Gastroesophageal sphincter (tissue), 4 donors: ENCODE measurements at regions not wholly inside any gene's neighbourhood (a gene's known extent, or its start where the extent isn't known, plus 50 kb on each side); places are given as distances from the start of the nearest gene placed in this dataset.

Experiments
- ATAC-seq: fragments of 150-250 bp; one replicate; pipeline ENCODE4 v1.9.1; 2016; ENCODE audit warnings: mild to moderate bottlenecking, moderate library complexity
- H3K27ac ChIP-seq, 4 donors: fragments of 200-600 bp; sonication (generic) in 3 of 4; 1 replicate in 3 of 4; 2 replicates in 1 of 4; pipeline ENCODE4 v1.5.1; 2016 to 2019
- H3K27me3 ChIP-seq: fragments of 200-600 bp; sonication (generic); one replicate; pipeline ENCODE4 v1.5.1; 2019
- H3K36me3 ChIP-seq, 2 donors: fragments of 200-600 bp; sonication (generic); one replicate each; pipeline ENCODE4 v1.5.1; 2019; ENCODE audit warnings: control low read depth in 1 of 2
- H3K4me1 ChIP-seq, 3 donors: fragments of 200-600 bp; sonication (generic); 1 replicate in 2 of 3; 2 replicates in 1 of 3; pipeline ENCODE4 v1.5.1; 2016 to 2019; ENCODE audit warnings: control low read depth in 2 of 3
- H3K4me3 ChIP-seq, 2 donors: fragments of 200-600 bp; sonication (generic); one replicate each; pipeline ENCODE4 v1.5.1; 2019; ENCODE audit warnings: mild to moderate bottlenecking in 1 of 2, moderate library complexity in 1 of 2
- H3K9me3 ChIP-seq, 3 donors: fragments of 200-600 bp; sonication (generic); one replicate each; pipeline ENCODE4 v1.5.1; 2017 to 2019; ENCODE audit warnings: control low read depth in 2 of 3
- EP300 ChIP-seq: sonication (generic); formaldehyde crosslinking; IDR thresholded peaks from one replicate; pipeline ENCODE4 v1.6.1; 2017; ENCODE audit warnings: antibody characterized with exemption, mild to moderate bottlenecking
- POLR2A ChIP-seq, 2 donors: fragments of 450-650 bp; IDR thresholded peaks; one replicate each; pipeline ENCODE4 v1.6.1; 2017; ENCODE audit warnings: antibody characterized with exemption in 2 of 2, mild to moderate bottlenecking in 2 of 2, moderate library complexity in 1 of 2
- POLR2AphosphoS5 ChIP-seq: sonication (generic); formaldehyde crosslinking; IDR thresholded peaks from one replicate; pipeline ENCODE4 v1.6.1; 2017; ENCODE audit warnings: antibody characterized with exemption
- WGBS, 2 donors: methylation state at CpG; one replicate each; pipeline ENCODE4 v1.1.5; 2018; ENCODE audit warnings: low coverage in 1 of 2; 5-methylcytosine and 5-hydroxymethylcytosine counted together
- TF ChIP-seq, protein P1 (sequence below), 4 experiments: fragments of 200-600 bp in 2 of 4; fragments of 450-650 bp in 2 of 4; sonication (generic) in 1 of 4; IDR thresholded peaks; one replicate each; pipeline ENCODE4 v1.5.1; 2017 to 2019; ENCODE audit warnings: antibody characterized with exemption in 4 of 4, mild to moderate bottlenecking in 2 of 4, moderate library complexity in 2 of 4

DNA sequence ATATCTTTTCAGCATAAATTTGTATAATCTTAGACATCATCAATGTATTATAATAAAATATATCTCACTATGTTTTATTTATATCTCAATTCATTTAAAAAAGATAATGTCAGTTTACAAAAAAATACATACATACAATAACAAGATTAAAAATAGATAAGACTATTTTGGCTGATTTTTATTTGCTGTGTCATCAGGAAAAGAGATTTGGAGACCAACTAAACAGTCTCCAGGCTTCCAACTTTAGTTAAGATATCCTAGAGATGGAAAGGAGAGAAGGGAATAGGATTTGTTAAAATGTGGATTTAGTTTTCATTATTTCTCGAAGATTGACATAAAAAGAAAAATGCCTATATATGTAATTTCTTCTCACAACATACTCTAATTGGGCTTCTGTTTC is 433.8 kb upstream of the TOM1L1 start:
- Histone ChIP-seq H3K4me3 (no peak overlapping the region), H3K36me3 (no peaks in the 10 kb centered on the region), H3K27ac (no peak overlapping the region), H3K4me1 (no peaks in the 10 kb centered on the region), H3K9me3 (no peaks in the 10 kb centered on the region), H3K27me3 (no peaks in the 10 kb centered on the region)
- 33 to 74% methylated on average over 1 of the region's 1 CpG for WGBS, 2 donors
- TF ChIP-seq POLR2AphosphoS5 (no peak), POLR2A (IDR thresholded peaks at IDR 0.05) (no peak), EP300 (no peak)
- TF ChIP-seq, protein P1, sequence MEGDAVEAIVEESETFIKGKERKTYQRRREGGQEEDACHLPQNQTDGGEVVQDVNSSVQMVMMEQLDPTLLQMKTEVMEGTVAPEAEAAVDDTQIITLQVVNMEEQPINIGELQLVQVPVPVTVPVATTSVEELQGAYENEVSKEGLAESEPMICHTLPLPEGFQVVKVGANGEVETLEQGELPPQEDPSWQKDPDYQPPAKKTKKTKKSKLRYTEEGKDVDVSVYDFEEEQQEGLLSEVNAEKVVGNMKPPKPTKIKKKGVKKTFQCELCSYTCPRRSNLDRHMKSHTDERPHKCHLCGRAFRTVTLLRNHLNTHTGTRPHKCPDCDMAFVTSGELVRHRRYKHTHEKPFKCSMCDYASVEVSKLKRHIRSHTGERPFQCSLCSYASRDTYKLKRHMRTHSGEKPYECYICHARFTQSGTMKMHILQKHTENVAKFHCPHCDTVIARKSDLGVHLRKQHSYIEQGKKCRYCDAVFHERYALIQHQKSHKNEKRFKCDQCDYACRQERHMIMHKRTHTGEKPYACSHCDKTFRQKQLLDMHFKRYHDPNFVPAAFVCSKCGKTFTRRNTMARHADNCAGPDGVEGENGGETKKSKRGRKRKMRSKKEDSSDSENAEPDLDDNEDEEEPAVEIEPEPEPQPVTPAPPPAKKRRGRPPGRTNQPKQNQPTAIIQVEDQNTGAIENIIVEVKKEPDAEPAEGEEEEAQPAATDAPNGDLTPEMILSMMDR (IDR thresholded peaks at IDR 0.05) = no peak
- ATAC-seq = no peak

DNA sequence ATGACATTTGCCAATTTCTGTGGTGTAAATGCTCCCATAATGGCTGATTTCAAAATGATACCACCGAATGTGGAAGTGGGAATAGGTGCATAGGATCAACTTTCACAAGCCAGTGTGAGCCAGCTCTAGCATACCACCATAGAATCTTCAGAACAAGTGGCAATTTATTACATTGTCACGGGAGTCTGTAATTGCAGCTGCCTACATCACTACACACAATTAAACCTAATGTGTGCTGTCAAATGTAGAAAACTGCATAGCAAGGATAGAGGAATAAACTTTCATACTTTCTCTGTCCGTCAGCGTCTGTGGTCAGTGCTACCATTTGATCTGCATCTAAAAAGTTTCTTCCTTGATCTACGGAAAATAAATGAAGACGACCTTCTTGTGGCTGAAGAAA is 417.8 kb upstream of the TOM1L1 start:
- Histone ChIP-seq H3K4me3 (no peak overlapping the region), H3K27me3 (no peaks in the 10 kb centered on the region), H3K9me3 (no peaks in the 10 kb centered on the region), H3K4me1 (no peaks in the 10 kb centered on the region), H3K36me3 (no peaks in the 10 kb centered on the region), H3K27ac (no peak overlapping the region)
- TF ChIP-seq POLR2AphosphoS5 (no peak), POLR2A (IDR thresholded peaks at IDR 0.05) (no peak), EP300 (no peak)
- TF ChIP-seq, protein P1 (IDR thresholded peaks at IDR 0.05) = no peak
- WGBS, 2 donors = 44 to 77% methylated on average over 6 of the region's 6 CpGs
- ATAC-seq = no peak

DNA sequence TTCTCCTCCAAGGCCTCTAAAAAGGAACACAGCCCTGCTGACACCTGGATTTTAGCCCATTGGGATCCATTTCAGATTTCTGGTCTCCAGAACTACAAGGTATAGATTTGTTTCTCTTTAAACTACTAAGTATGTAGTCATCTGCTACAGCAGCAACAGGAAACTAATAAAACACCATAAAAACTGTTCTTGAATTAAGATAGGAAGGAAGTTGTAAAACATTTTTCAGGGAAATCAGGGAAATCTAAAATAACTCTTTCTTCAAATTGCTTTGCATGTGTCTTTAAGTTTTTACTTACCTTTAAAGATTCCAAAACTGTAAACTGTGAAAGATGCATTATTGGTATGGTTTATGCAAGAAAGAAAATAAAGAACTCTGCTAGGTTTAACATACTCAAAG is 407.0 kb upstream of the TOM1L1 start:
- Histone ChIP-seq H3K9me3 (no peaks in the 10 kb centered on the region), H3K27me3 (no peaks in the 10 kb centered on the region), H3K4me3 (no peak overlapping the region), H3K36me3 (no peaks in the 10 kb centered on the region), H3K4me1 (no peaks in the 10 kb centered on the region), H3K27ac (no peak overlapping the region)
- TF ChIP-seq EP300 = no peak
- no peak for ATAC-seq

DNA sequence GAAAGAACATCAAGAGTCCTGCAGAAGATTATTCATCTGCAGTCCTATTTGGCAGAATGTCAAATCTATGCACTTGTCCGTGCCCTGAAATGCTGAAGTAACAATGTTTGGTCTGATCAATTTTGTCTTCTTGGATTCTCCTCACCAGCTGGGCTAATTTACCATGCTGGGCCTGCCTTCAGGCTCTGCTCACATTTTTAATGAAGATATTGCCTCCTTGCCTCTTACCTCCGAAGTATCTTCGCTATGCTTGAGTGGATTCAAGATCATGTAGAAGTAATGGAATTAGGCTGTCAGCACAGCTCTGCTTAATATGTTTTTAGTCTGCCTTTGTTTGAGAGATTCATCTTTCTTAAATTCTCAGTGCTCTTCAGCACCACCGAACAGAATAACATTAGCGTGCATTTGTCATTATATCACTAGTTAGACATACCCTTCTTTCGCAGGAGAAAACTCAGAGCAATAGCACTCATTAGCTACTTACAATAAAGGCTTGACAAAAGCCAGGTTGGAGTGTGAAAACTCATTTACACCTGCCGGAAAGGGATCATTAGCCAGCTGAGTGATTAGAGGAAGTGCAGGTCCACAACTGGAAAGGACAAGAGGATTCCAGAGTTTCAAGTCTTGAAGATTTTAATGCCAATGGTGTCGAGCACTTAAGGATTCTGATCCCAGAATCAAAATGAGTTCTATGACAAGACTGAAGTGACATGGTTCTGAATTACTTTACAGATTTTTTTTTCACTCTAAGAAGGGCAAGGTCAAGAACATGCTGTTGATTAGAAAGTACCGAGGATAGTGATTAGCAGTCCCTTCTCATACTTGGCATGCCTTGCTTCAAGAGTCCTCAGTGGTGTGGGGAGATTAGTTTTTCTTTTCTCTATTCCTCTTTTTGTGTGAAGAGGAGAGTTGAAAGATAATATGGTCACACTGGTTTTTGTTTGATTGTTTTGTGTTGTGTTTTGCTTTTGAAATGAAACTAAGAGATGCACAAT is 405.6 kb upstream of the TOM1L1 start:
- Histone ChIP-seq H3K9me3 (no peaks in the 10 kb centered on the region), H3K27ac (no peak overlapping the region), H3K4me1 (no peaks in the 10 kb centered on the region), H3K36me3 (no peaks in the 10 kb centered on the region), H3K4me3 (no peak overlapping the region), H3K27me3 (no peaks in the 10 kb centered on the region)
- ATAC-seq = no peak
- no peak for TF ChIP-seq POLR2AphosphoS5
- TF ChIP-seq EP300 = no peak
- TF ChIP-seq, protein P1 (IDR thresholded peaks at IDR 0.05) = no peak
- no peak for TF ChIP-seq POLR2A (IDR thresholded peaks at IDR 0.05)
- WGBS, 2 donors = 42 to 63% methylated on average over 6 to 9 of the region's 9 CpGs

DNA sequence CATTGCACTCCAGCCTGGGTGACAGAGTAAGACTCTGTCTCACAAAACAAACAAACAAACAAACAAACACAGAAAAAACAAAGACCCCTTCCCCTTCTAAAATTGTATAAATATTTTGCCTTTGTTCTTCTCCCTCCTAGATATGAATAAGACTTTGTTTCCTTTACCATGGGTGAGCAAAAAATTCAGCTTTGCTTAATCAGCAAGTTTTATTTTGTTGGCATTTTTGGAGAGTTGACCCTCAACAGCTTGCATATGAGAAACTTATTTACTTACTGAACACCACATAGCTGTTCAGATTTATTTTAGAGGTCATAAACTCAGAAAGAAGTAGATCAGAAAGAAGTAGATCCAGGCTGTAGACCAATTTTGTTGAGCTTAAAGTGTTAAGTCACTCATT is 395.2 kb upstream of the TOM1L1 start:
- Histone ChIP-seq H3K4me3 (no peak overlapping the region), H3K27me3 (no peaks in the 10 kb centered on the region), H3K4me1 (no peaks in the 10 kb centered on the region), H3K27ac (no peak overlapping the region), H3K36me3 (no peaks in the 10 kb centered on the region), H3K9me3 (no peaks in the 10 kb centered on the region)
- ATAC-seq = no peak
- no peak for TF ChIP-seq POLR2A (IDR thresholded peaks at IDR 0.05)
- TF ChIP-seq, protein P1 (IDR thresholded peaks at IDR 0.05) = no peak
- TF ChIP-seq POLR2AphosphoS5 = no peak
- no peak for TF ChIP-seq EP300
